Mesenchymal stem cell (in vitro differentiated cells and primary cell): ENCODE measurements at regions not wholly inside any gene's neighbourhood (a gene's known extent, or its start where the extent isn't known, plus 50 kb on each side); places are given as distances from the start of the nearest gene placed in this dataset.

Experiments used
- DNase-seq: peaks from one replicate; pipeline ENCODE4 v3.0.0-alpha.2; 2013
- H2AFZ ChIP-seq: one replicate; pipeline ENCODE4 v1.6.1; 2013; ENCODE audit warnings: low read depth, mild to moderate bottlenecking, control low read depth, inconsistent platforms, low read length, moderate library complexity
- H2AK5ac ChIP-seq: 2 replicates; pipeline ENCODE4 v1.6.1; 2013; ENCODE audit warnings: low read length, moderate library complexity, mild to moderate bottlenecking, inconsistent platforms; ENCODE audit not compliant: severe bottlenecking
- H2BK120ac ChIP-seq: one replicate; pipeline ENCODE4 v1.6.1; 2013; ENCODE audit warnings: low read depth, mild to moderate bottlenecking, inconsistent platforms, low read length, moderate library complexity
- H2BK12ac ChIP-seq, 2 experiments: one replicate each; pipeline ENCODE4 v1.6.1; 2013; ENCODE audit warnings: inconsistent platforms in 2 of 2, low read length in 2 of 2, mild to moderate bottlenecking in 2 of 2, moderate library complexity in 2 of 2, control low read depth in 1 of 2
- H2BK15ac ChIP-seq: one replicate; pipeline ENCODE4 v1.6.1; 2013; ENCODE audit warnings: mild to moderate bottlenecking, low read depth, inconsistent platforms; ENCODE audit not compliant: poor library complexity, severe bottlenecking
- H2BK5ac ChIP-seq: 2 replicates; pipeline ENCODE4 v1.6.1; 2013; ENCODE audit warnings: low read depth, mild to moderate bottlenecking, low read length, control low read depth, inconsistent platforms; ENCODE audit not compliant: poor library complexity, severe bottlenecking
- H3K14ac ChIP-seq, 2 experiments: one replicate each; pipeline ENCODE4 v1.6.1; 2013; ENCODE audit warnings: inconsistent platforms in 2 of 2, low read length in 2 of 2, control low read depth in 1 of 2, mild to moderate bottlenecking in 1 of 2, moderate library complexity in 1 of 2
- H3K18ac ChIP-seq, 2 experiments: one replicate each; pipeline ENCODE4 v1.6.1; 2013; ENCODE audit warnings: inconsistent platforms in 2 of 2, low read length in 2 of 2, control low read depth in 1 of 2, low read depth in 1 of 2, mild to moderate bottlenecking in 1 of 2
- H3K23ac ChIP-seq, 2 experiments: one replicate each; pipeline ENCODE4 v1.6.1; 2013; ENCODE audit warnings: inconsistent platforms in 2 of 2, low read length in 2 of 2, mild to moderate bottlenecking in 2 of 2, moderate library complexity in 2 of 2, control low read depth in 1 of 2
- H3K27ac ChIP-seq: 2 replicates; pipeline ENCODE4 v1.5.1; 2013; ENCODE audit warnings: mild to moderate bottlenecking, moderate library complexity, low read length, control low read depth, inconsistent platforms; ENCODE audit not compliant: poor library complexity, severe bottlenecking
- H3K27me3 ChIP-seq, 2 experiments: 2 replicates each; pipeline versions ENCODE4 v1.6.1 to v1.7.0; 2013; ENCODE audit warnings: low read length in 2 of 2, mild to moderate bottlenecking in 2 of 2, moderate library complexity in 2 of 2, control low read depth in 1 of 2, inconsistent platforms in 1 of 2; ENCODE audit not compliant: control insufficient read depth in 1 of 2, insufficient read depth in 1 of 2
- H3K36me3 ChIP-seq, 2 experiments: 2 replicates each; pipeline versions ENCODE4 v1.6.1 to v1.7.0; 2013; ENCODE audit warnings: low read length in 2 of 2, control low read depth in 1 of 2, inconsistent platforms in 1 of 2, low read depth in 1 of 2, mild to moderate bottlenecking in 1 of 2; ENCODE audit not compliant: insufficient read depth in 2 of 2, control insufficient read depth in 1 of 2
- H3K4ac ChIP-seq, 2 experiments: one replicate each; pipeline ENCODE4 v1.6.1; 2013; ENCODE audit warnings: inconsistent platforms in 2 of 2, low read length in 2 of 2, mild to moderate bottlenecking in 2 of 2, moderate library complexity in 2 of 2, control low read depth in 1 of 2, low read depth in 1 of 2
- H3K4me1 ChIP-seq: 2 replicates; pipeline ENCODE4 v1.6.1; 2013; ENCODE audit warnings: low read depth, low read length, control low read depth; ENCODE audit not compliant: control insufficient read depth, insufficient read depth
- H3K4me2 ChIP-seq: 2 replicates; pipeline ENCODE4 v1.6.1; 2013; ENCODE audit warnings: low read length, mild to moderate bottlenecking, inconsistent platforms; ENCODE audit not compliant: poor library complexity, severe bottlenecking
- H3K4me3 ChIP-seq, 2 experiments: 2 replicates each; pipeline versions ENCODE4 v1.5.1 to v1.7.0; 2013; ENCODE audit warnings: low read length in 2 of 2, mild to moderate bottlenecking in 2 of 2, control low read depth in 1 of 2, low read depth in 1 of 2; ENCODE audit not compliant: insufficient read depth in 1 of 2
- H3K79me1 ChIP-seq: replicated peaks from 2 replicates; pipeline ENCODE4 v1.6.1; 2013; ENCODE audit warnings: mild to moderate bottlenecking, control low read depth, low read length, inconsistent platforms; ENCODE audit not compliant: poor library complexity, severe bottlenecking
- H3K9ac ChIP-seq: 2 replicates; pipeline ENCODE4 v1.7.0; 2013; ENCODE audit warnings: mild to moderate bottlenecking, low read length, moderate library complexity
- H3K9me3 ChIP-seq: 2 replicates; pipeline ENCODE4 v1.7.0; 2013; ENCODE audit warnings: mild to moderate bottlenecking, low read length; ENCODE audit not compliant: control insufficient read depth
- H4K8ac ChIP-seq: one replicate; pipeline ENCODE4 v1.6.1; 2013; ENCODE audit warnings: inconsistent platforms, mild to moderate bottlenecking, low read length, moderate library complexity
- H4K91ac ChIP-seq: one replicate; pipeline ENCODE4 v1.6.1; 2013; ENCODE audit warnings: mild to moderate bottlenecking, low read length, inconsistent platforms
- WGBS: methylation state at CpG from one replicate; pipeline ENCODE4 v1.1.7; 2013; ENCODE audit warnings: mixed read lengths; 5-methylcytosine and 5-hydroxymethylcytosine counted together

DNA sequence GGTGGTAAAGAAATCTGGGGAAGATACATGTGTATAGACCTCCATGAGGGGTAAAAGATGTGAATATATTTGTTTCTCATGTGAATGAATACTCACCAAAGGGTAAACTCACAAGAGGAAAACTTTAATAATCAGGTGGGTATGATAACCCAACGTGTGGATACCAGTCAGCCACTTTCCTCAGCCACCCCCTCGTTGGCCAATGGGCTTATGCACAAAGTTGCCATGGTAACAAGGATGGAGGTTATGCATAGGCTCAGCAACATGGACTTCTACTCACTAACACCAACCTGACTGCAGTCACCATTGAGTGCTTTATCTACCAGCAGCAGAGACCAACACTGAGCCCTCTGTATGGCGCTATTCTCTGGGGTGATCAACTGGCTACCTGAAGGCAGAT lies 424.4 kb downstream of the DUSP10 start:
- no peak overlapping the region for H2AK5ac ChIP-seq
- DNase-seq, result no peak
- H3K4me2 ChIP-seq, result no peak overlapping the region
- H2BK120ac ChIP-seq, result no peak overlapping the region
- H3K4me1 ChIP-seq, result peaks cover 2% of the 10 kb centered on the region
- H2AFZ ChIP-seq, result no peak overlapping the region
- H3K36me3 ChIP-seq, result no peaks in the 10 kb centered on the region
- H3K27ac ChIP-seq, result no peak overlapping the region
- H3K18ac ChIP-seq, result peak overlapping the region in 1 of 2 experiments; percentile 28
- 97% methylated on average over 3 of the region's 3 CpGs for WGBS
- H3K27me3 ChIP-seq, result no peaks in the 10 kb centered on the region
- no peak overlapping the region for H3K4ac ChIP-seq
- no peak overlapping the region for H4K8ac ChIP-seq
- H3K9ac ChIP-seq, result no peak overlapping the region
- H2BK12ac ChIP-seq, result peak overlapping the region in 1 of 2 experiments; percentile 65
- H3K14ac ChIP-seq, result no peak overlapping the region
- H4K91ac ChIP-seq, result no peak overlapping the region
- no peaks in the 10 kb centered on the region for H3K79me1 ChIP-seq
- H3K9me3 ChIP-seq, result no peaks in the 10 kb centered on the region
- H3K23ac ChIP-seq, result no peak overlapping the region
- no peak overlapping the region for H2BK15ac ChIP-seq
- no peak overlapping the region for H3K4me3 ChIP-seq
- H2BK5ac ChIP-seq, result no peak overlapping the region

DNA sequence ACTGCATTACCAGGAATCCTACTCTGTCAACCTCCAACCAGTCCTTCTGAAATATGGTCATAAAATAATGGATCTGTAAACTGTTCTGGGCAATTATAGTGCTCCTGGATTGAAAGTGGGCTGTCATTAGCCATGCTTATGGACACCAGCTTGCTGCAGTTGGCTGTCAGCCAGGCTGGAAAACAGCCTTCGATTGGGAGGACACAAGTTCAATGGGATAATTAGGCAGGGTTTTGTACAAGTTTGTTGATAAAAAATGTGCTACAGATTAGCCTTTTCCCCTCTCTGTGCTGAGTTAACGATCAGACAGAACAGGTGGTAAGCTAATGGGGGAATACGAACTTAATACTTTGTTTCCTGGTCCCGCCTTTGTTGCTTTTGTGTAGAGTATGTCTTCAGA lies 413.9 kb downstream of the DUSP10 start:
- H3K36me3 ChIP-seq, result no peaks in the 10 kb centered on the region
- H3K4me2 ChIP-seq, result no peak overlapping the region
- WGBS, result 25% methylated on average over 1 of the region's 4 CpGs
- no peak overlapping the region for H4K8ac ChIP-seq
- no peak overlapping the region for H2BK15ac ChIP-seq
- H3K4ac ChIP-seq, result no peak overlapping the region
- no peaks in the 10 kb centered on the region for H3K79me1 ChIP-seq
- peak overlapping the region in 1 of 2 experiments; percentile 32 for H3K14ac ChIP-seq
- H3K4me3 ChIP-seq, result no peak overlapping the region
- H3K4me1 ChIP-seq, result no peaks in the 10 kb centered on the region
- no peak overlapping the region for H2AFZ ChIP-seq
- H3K9ac ChIP-seq, result no peak overlapping the region
- no peak overlapping the region for H2AK5ac ChIP-seq
- H3K18ac ChIP-seq, result peak overlapping the region in 1 of 2 experiments; percentile 48
- H2BK120ac ChIP-seq, result no peak overlapping the region
- no peak overlapping the region for H3K27ac ChIP-seq
- no peaks in the 10 kb centered on the region for H3K27me3 ChIP-seq
- H3K9me3 ChIP-seq, result peaks cover 35% of the 10 kb centered on the region
- DNase-seq, result peak; percentile 17
- H3K23ac ChIP-seq, result no peak overlapping the region
- H4K91ac ChIP-seq, result no peak overlapping the region
- no peak overlapping the region for H2BK5ac ChIP-seq
- peak overlapping the region in 1 of 2 experiments; percentile 71 for H2BK12ac ChIP-seq

DNA sequence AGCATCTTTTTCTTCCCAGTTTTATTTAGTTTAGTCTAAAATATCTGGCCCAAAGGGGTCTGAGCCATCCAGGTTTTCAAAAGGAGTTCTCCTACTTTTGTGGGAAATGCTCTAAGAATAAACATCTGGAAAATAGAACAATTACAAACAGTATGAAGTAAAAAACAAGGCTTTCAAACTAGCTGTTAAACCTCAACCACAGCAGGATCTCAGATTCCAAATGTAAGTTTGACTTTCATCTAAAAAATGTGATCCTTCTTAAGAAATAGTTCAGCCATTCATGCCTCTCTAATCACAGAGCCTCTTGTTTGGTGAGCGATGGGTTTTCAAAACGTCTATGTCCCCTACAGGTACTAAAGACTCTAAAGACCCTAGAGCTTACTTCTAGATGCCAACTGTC lies 413.5 kb downstream of the DUSP10 start:
- Histone ChIP-seq H3K9ac (no peak overlapping the region), H2BK5ac (no peak overlapping the region), H2BK15ac (no peak overlapping the region), H3K27me3 (no peaks in the 10 kb centered on the region), H3K18ac (no peak overlapping the region), H4K91ac (no peak overlapping the region), H2AFZ (no peak overlapping the region), H3K36me3 (no peaks in the 10 kb centered on the region), H3K4me2 (no peak overlapping the region), H3K4ac (no peak overlapping the region), H3K14ac (no peak overlapping the region), H3K9me3 (peaks cover 39% of the 10 kb centered on the region), H3K23ac (no peak overlapping the region), H3K27ac (no peak overlapping the region), H2BK12ac (no peak overlapping the region), H4K8ac (no peak overlapping the region), H3K79me1 (no peaks in the 10 kb centered on the region), H3K4me3 (no peak overlapping the region), H3K4me1 (no peaks in the 10 kb centered on the region), H2BK120ac (no peak overlapping the region), H2AK5ac (no peak overlapping the region)
- WGBS, result no CpG with 5 or more reads among the region's 2 CpGs
- DNase-seq, result no peak

- no peak overlapping the region for H2AK5ac ChIP-seq
- no peak for DNase-seq
- peak overlapping the region in 1 of 2 experiments; percentile 17 for H3K4me3 ChIP-seq
- H3K27me3 ChIP-seq, result no peaks in the 10 kb centered on the region
- H3K23ac ChIP-seq, result no peak overlapping the region
- no peak overlapping the region for H3K14ac ChIP-seq
- no peak overlapping the region for H2BK15ac ChIP-seq
- H3K4me2 ChIP-seq, result no peak overlapping the region
- H3K79me1 ChIP-seq, result no peaks in the 10 kb centered on the region
- no peak overlapping the region for H2AFZ ChIP-seq
- H3K9ac ChIP-seq, result no peak overlapping the region
- no peak overlapping the region for H3K18ac ChIP-seq
- no peak overlapping the region for H2BK120ac ChIP-seq
- H3K27ac ChIP-seq, result no peak overlapping the region
- no peaks in the 10 kb centered on the region for H3K36me3 ChIP-seq
- no peak overlapping the region for H4K91ac ChIP-seq
- H4K8ac ChIP-seq, result no peak overlapping the region
- no peak overlapping the region for H2BK5ac ChIP-seq
- WGBS, result no CpG with 5 or more reads among the region's 1 CpG
- no peak overlapping the region for H2BK12ac ChIP-seq
- H3K4me1 ChIP-seq, result peaks cover 5% of the 10 kb centered on the region
- H3K4ac ChIP-seq, result no peak overlapping the region
- H3K9me3 ChIP-seq, result peaks cover 43% of the 10 kb centered on the region
These were observed 410.4 kb downstream of the DUSP10 start for GRCh38 chr1:221331273-221332183.
